DMS79 treated with DMSO at 0.1 percent for 48 hours (cell line): ENCODE measurements at regions not wholly inside any gene's neighbourhood (a gene's known extent, or its start where the extent isn't known, plus 50 kb on each side); places are given as distances from the start of the nearest gene placed in this dataset.
"Not testable (repeated sequence)": the region's sequence is repeated elsewhere in the genome, so short reads cannot be mapped to it uniquely, and the experiment has no call there.

ENCODE experiments used
- DNase-seq: peaks from one replicate; lab custom pipeline; 2025; lab: John Stamatoyannopoulos, UW

DNA sequence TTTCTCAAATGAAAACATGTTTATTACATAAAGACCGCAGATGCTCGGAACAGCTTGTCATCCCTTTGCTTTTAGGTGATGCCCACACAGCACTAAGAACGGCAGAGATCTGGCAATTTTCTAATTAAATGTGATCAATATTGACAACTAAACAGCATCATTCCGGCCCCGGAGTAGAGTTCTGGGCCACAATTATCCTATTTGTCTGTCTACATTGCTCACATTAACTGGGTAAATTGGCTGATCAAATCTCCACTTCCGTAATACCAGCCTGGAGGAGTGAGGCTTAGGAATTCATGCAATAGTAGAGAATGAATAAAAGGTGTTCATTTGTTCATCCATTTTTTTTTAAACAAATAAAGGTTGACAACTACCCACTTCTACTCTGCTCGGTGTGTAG, 245.1 kb upstream of the C9orf72 start:
- DNase-seq, result no peak

- DNase-seq, result no peak
Observed at GRCh38 chr9:27828908-27829307, 255.6 kb upstream of the C9orf72 start.

GRCh38 chr9:27829621-27830020, 256.3 kb upstream of the C9orf72 start:
- no peak for DNase-seq

DNA sequence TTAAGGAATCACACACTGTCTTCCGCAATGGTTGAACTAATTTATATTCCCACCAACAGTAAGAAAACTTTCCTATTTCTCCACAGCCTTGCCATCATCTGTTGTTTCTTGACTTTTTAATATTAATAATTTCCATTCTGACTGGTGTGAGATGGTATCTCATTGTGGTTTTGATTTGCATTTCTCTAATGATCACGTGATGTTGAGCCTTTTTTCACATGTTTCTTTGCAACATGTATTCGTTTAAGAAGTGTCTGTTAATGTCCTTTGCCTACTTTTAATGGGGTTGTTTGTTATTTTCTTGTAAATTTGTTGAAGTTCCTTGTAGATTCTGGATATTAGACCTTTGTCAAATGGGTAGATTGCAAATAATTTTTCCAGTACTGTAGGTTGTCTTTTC, 258.8 kb upstream of the C9orf72 start:
- not testable (repeated sequence) for DNase-seq

DNA sequence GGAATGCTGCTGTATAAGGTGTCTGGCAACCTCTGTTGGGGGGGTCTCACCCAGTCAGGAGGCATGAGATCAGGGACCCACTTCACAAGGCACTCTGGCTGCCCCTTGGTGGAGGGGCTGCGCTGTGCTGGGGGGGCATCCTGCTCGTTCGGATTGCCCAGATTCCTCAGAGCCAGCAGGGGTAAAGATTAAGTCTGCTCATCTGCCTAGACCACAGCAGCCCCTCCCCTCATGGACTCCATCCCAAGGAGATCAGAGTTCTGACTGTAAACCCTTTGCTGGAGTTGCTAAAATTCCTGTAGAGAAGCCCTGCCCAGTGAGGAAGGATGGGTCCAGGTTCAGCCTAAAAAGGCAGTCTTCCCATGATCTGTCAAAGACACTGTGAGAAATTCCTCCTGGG, 262.0 kb upstream of the C9orf72 start:
- DNase-seq, result no peak

DNA sequence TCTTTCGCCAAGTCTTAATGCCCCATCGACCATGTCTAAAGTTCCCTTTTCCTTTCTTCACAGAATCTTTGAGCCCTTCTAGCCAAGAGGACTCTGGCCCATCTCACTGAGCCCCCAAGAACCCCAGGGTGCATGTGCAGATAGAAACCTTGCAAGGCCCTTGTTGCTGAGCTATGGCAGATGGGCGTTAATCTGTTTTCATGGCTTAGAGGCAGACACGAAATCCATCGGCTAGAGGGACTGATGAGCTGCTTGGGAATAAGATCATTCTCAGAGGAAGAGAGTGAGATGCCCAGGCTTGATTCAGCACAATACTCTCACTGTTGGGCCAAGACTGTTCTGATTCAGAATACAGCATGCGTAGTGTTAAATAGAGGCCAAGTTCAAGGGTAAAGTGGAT, 262.5 kb upstream of the C9orf72 start:
- no peak for DNase-seq

DNA sequence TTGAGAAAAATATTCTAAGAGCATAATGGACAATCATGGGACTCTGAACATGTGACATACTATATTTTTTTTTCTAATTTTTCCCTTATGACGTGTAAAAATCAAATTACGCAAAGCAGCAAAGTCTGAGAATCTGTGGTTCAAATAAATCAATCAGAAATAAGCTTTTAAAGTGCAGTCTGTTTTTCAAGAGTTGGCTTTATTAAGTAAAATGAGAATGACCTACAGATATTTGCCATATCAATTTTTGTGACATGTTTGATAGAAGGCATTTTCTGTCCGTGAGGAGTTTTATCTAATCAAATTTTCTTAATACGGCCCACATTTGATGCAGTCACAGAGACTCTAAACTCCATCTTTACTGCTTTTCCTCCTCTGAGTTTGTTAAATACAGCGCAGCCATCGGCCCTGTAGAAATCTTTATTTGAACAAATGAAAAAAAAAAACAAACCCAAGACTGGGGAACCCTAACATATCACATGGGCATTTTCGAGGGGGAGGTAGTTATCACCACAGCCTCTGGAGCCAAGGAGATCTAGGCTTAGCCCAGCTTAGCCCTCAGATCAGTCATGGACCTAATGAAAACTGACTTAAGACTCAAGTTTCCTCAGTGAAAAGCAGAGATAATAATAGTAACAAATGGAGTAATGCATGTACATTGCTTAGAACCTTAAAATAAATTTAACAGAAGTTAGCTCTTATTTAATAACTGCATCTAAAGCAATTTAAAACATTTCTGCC, 263.6 kb upstream of the C9orf72 start:
- DNase-seq, result no peak

DNA sequence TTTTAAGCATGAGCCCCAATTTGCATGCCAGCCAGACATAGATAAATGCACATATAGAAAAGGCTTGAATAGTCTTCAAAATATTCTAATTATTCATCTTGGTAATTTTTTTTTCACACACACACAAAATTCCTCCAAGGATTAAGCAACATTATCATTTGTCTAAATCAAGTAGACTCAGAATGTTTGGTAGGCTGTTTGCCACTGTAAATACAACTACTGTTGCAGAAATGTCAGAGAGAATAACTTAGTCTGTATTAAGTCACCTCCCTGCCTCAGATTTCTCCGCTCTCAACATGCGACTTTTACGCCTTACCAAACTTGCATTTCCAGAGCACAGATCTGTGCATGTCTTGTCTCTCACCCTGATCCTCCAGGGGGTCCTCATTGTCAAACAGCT, 265.6 kb upstream of the C9orf72 start:
- DNase-seq, result no peak

DNA sequence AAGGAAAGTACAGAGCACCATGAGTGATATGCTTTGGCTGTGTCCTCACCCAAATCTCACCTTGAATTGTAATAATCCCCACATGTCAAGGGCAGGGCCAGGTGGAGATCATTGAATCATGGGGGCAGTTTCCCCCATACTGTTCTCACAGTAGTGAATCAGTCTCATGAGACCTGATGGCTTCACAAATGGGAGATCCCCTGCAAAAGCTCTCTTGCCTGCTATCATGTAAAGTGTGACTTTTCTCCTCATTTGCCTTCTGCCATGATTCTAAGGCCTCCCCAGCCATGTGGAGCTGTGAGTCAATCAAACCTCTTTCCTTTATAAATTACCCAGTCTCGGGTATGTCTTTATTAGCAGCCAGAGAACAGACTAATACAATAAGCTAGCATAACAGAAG, 266.5 kb upstream of the C9orf72 start:
- DNase-seq, result not testable (repeated sequence)

DNA sequence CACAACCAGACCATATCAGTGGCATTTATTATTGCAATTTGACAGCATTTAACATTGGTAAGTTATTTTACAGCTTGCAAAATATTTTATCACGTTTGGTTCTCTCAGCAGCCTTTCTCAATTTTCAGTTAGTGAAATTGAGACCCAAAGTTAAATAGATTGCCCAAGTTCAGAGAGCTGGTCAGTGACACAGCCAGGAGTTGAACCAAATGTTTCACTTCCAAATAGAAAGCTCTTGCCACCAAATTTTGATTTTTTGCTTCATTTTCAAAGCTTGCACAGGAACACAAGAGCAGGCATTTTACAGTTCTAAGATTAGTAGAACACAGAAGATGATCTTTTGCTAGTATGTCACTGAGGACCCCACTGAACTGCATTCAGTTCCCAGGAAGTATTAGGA, 271.5 kb upstream of the C9orf72 start:
- DNase-seq, result no peak

DNA sequence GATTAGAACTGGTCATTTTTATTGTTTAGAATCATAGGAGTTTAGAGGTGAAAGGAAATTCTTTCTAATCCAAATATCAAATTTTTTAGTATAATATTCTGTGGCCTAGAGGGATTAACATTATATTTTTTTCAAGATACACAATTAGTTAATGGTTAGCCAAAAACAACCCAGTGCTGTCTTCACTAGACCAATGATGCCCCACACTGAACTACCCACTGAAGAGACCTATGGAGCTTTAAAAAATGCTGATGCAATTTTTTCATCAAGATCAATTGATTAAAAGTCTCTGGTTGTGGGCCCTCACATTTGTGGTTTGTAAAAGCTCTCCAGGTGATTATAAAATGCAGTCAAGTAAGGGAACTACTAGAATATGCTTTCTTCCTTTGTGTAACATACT, 274.1 kb upstream of the C9orf72 start:
- DNase-seq, result no peak

DNA sequence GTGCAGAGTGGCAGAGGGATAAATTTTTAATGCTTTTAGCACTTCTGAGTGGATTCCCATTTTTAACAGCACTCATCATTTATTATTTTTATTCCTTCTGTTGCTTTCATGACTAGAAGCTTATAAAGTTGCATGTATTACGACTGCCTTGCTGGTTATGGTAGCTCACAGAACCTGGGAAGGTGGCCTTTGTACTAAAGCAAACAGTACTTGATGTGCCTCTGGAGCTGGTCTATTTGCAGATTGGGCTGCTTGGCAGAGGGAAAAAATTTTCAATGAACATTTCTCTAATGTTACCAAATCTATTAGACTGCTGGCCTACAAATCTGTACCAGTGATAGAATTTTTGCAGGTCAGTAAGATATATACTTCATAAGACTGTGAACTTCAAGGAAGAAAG, 274.5 kb upstream of the C9orf72 start:
- DNase-seq, result no peak

DNA sequence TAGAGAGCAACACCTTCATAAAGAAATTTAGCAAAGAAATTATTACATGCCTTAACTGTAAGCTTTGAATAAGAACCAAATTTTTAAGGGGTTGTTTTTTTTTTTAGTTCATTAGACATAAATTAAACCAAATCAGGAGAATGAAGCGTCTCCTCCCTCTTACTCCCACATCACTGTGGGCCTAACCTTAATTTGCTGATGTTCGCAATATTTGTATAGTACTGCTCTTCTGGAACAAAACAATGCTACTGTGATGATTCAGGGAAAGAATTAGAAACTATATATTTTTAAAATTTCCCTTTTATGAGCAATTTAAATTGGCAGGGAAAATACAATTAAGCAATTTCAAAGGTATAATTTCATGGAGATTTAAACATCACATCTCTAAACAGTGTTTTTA, 275.0 kb upstream of the C9orf72 start:
- DNase-seq, result no peak

GRCh38 chr9:27851858-27852257, 278.6 kb upstream of the C9orf72 start:
- DNase-seq, result no peak

- no peak for DNase-seq
Observed at GRCh38 chr9:27853529-27853928, 280.2 kb upstream of the C9orf72 start.

- no peak for DNase-seq
Observed at GRCh38 chr9:27856054-27856453, 282.8 kb upstream of the C9orf72 start.

DNA sequence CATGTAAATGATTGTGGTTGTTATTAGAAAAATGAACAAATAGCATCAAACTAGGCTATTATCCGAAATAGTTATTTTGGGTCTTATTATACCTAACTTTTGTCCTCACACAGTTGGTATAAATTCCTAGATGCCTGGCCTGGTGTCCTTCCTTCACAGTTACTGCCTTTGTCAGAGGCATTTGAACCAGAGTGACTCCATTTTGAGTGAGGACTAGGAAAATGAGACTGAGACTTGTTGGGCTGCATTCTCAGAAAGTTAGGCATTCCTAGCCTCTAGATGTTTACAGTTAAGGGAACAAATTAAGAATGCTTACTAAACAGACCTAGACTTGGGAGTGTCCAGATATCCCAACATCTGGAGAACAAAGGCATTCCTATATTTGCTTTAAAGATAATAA, 283.5 kb upstream of the C9orf72 start:
- no peak for DNase-seq

- DNase-seq, result no peak
Observed at GRCh38 chr9:27861887-27862286, 288.6 kb upstream of the C9orf72 start.

DNA sequence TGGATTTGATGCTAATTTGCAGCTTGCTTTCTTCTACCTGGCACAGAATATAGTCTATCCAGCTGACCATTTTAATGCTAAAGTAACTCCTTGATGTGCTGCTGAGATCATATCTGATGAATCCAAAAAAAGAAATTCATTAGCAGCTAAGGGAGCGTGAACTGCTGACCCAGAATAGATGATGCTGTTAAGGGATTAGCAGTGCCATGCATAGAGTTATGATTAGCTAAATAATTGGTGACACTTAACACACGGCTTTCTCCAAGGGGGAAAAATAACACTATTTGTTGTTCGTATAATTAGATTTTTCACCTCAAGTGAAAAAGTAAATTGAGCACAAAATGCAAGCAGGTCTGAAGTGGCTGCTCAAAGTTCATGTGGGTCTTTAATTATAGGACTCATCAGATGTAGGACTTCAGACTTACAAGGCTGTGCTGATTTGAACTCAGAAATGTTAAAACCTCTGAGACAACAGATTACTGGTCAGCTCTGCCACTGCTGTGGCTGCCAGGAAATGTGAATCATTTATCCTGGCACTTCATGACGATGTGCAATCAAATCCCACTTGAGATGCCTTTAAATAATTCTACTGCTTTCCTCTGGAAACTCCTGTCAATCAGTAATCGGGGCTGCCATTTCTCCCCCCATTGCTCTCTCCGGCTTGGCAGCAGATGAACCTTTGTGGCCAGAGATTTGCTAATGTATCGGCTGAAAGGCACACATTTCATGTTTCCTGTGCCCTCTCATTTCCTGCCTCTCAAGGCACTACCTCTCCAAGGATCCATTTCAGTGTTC, 291.6 kb upstream of the C9orf72 start:
- no peak for DNase-seq

DNA sequence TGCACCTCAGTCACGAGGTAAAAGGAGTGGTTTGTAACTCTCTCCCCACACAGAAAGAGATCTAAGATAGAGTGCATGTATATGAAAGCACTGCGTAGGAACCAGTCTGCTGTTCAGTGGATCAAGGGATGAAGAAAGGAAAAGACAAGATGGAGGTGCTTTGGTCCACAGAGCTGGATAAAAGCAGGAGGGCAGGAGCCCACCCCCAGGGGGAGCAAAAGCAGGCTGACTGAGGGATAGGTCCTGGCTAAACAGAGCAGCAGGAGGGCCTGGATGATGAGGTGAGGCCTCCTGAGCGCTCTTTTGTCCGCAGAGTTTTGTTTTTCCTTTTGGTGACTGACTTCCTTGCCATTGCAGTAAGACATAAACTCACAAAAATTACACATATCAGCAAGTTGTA, 293.5 kb upstream of the C9orf72 start:
- no peak for DNase-seq

GRCh38 chr9:27870404-27870803, 297.1 kb upstream of the C9orf72 start:
- no peak for DNase-seq

- no peak for DNase-seq
Observed at GRCh38 chr9:27880156-27880555, 306.9 kb upstream of the C9orf72 start.

DNA sequence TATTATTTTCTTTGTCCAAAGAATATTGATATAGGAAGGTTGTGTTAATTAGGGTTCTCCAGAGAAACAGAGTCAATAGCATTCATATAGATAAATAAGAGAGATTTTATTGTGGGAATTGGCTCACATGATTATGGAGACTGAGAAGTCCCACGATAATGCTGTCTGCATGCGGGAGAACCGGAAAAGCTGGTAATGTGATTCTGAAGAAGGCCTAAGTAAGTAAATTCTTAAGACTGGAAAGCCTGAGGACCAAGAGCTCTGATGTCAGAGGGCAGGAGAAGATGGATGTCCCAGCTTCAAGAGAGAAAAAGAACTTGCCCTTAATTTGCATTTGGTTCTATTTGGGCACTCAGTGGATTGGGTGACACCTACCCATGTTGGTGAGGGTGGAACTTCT, 307.4 kb upstream of the C9orf72 start:
- DNase-seq, result no peak
